Choroid plexus epithelial cell (primary cell): ENCODE measurements at regions not wholly inside any gene's neighbourhood (a gene's known extent, or its start where the extent isn't known, plus 50 kb on each side); places are given as distances from the start of the nearest gene placed in this dataset.

Source experiments
- DNase-seq: peaks from one replicate; pipeline ENCODE4 v3.0.0-alpha.2; 2010; ENCODE audit warnings: low read depth
- H3K4me3 ChIP-seq: 2 replicates; pipeline ENCODE4 v1.5.1; 2011; ENCODE audit warnings: low read depth, mild to moderate bottlenecking, control low read depth, low read length, moderate library complexity
- TF ChIP-seq, protein P1 (sequence below): conservative IDR thresholded peaks from 2 replicates; pipeline ENCODE4 v1.5.1; 2011; ENCODE audit warnings: low read depth, mild to moderate bottlenecking, control low read depth, inconsistent platforms, low read length, moderate library complexity

DNA sequence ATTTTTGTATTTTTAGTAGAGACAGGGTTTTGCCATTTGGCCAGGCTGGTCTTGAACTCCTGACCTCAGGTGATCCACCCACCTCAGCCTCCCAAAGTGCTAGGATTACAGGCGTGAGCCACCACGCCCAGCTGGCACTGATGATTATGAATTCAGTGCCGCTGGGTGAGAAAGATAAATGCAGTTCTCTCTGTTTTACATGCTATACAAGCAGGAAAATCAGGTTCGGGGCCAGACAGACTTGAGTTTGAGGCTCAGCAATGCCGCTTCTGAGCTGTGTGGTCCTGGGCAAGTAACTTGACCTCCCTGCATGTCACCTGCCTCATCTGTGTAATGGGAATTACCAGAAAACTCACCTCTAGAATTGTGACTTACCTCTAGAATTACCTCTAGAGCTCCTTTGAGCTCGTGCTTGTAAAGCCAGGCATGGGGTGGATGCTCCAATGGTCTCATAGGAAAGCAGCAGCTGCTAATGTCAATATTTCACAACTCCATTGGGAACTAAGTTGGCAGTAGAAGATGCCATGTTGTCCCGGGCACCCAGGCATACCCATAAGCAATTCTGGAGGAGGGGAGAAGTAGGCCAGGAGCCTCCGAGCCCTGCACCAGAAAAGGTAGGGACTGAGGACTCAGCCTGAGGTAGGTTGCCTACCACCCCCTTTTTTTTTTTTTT lies 119.8 kb upstream of the SLC25A33 start:
- TF ChIP-seq, protein P1, sequence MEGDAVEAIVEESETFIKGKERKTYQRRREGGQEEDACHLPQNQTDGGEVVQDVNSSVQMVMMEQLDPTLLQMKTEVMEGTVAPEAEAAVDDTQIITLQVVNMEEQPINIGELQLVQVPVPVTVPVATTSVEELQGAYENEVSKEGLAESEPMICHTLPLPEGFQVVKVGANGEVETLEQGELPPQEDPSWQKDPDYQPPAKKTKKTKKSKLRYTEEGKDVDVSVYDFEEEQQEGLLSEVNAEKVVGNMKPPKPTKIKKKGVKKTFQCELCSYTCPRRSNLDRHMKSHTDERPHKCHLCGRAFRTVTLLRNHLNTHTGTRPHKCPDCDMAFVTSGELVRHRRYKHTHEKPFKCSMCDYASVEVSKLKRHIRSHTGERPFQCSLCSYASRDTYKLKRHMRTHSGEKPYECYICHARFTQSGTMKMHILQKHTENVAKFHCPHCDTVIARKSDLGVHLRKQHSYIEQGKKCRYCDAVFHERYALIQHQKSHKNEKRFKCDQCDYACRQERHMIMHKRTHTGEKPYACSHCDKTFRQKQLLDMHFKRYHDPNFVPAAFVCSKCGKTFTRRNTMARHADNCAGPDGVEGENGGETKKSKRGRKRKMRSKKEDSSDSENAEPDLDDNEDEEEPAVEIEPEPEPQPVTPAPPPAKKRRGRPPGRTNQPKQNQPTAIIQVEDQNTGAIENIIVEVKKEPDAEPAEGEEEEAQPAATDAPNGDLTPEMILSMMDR = no peak
- H3K4me3 ChIP-seq = no peak overlapping the region
- no peak for DNase-seq

DNA sequence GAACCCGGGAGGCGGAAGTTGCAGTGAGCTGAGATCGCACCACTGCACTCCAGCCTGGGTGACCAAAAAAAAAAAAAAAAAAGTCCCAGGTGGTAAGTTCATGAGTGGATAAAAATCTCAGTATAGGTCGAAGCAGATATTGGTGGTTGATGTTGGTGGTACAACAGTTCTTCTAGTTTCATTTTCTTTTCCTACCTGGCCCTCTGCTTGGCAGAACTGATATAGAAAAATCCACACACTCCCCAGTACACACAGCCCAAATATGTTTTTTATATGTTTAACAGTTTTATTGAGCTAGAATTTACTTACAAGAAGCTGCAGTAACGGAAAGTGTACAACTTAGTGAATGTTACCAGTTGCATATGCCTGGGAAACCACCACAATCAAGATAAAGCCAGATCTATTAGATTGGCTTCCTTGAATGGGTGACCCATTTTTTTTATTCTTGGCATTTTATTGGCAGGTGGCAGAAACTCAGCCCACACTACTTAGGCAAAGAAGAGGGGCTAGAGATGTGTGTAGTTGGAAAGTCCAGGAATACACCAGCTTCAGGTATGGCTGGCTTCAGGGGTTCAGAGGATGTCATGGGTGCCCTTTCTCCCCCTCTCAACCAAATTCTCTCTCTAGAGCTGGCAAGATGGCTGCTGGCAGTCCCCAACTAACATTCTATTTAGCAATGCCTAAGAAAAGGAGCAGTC lies 118.3 kb upstream of the SLC25A33 start:
- no peak overlapping the region for H3K4me3 ChIP-seq
- no peak for DNase-seq
- TF ChIP-seq, protein P1 = no peak

DNA sequence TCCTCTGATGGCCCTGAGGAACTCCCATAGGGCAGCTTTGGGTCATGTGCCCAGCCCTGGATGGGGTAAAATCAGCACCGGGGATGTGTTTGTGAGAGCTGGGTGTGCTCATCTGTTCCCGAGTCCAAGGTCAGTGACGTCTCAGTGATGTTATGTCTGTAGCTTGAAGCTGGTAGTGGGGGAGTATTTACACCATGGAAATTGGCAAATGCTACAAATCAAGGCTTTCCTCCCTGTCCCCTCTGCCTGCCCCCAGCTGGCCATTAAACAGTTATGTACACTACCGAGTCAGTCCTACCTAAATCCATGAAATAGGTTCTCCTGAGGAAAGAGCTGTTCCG lies 117.8 kb upstream of the SLC25A33 start:
- TF ChIP-seq, protein P1 = no peak
- no peak for DNase-seq
- no peak overlapping the region for H3K4me3 ChIP-seq

DNA sequence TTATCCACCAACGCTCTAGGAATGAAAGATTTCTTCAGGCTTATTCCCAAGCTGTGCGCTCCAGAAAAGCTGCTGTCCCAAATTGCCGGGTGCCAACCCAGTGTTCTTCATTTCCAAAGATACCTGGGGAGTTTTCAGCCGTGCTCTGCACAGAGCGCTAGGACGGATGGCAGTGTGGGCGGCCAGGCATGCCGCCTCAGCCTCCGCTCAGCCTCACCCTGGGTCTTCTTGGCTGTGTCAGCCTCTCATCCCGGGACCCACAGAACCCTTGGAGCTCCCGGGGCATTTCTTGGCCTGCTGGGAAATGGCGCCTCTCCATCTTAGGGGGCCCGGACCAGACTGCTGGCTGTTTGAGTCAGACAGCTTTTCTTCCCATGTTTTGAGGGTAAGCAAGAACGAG lies 116.9 kb upstream of the SLC25A33 start:
- DNase-seq = no peak
- H3K4me3 ChIP-seq = no peak overlapping the region
- TF ChIP-seq, protein P1 = no peak

DNA sequence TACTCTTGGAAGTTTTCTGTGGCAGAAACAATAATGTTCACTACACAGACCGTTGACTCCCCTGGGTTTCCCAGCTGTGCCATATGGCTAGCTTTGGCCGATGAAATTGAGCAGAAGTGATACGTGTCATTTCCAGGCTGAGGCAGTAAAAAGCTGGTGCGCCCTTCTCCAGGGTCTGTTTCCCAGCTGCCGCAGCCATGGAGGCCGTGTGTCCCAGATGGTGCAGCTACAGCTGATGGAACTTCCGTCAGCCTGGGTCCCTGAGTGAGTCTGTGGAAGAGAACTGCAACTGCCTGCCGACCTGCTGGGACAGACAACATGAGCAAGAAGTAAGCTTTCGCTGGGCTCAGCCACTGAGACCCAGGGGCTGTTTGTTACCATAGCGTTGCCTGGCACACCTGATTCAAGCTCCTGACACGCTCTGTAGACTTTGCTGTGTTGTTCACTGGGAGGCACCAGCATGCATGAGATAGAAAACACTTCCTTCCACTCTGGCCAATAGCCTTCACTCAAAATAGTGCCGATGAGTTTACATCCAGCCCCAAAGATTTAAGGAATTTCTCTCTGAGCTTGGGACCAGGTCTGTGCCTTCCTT lies 116.3 kb upstream of the SLC25A33 start:
- no peak for DNase-seq
- H3K4me3 ChIP-seq = no peak overlapping the region
- TF ChIP-seq, protein P1 = no peak

DNA sequence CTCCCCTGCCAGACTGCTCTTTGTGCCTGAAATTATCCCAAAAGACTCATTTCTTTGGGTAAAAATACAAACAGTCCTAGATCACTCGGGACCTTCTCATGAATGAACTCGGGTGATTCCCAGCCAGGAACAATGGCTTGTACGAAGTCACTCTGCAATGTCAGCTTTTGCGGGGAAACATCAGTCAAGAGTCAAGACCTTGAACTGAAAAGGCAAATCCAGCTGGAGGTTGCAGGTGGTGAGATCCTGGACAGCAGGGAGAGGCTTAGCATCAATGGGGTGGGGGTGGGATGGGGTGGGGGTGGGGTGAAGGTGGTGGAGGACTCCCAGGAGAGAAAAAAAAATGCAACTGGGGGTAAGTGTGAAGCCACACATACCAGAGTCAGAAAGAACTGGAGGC lies 115.0 kb upstream of the SLC25A33 start:
- TF ChIP-seq, protein P1 = no peak
- H3K4me3 ChIP-seq = no peak overlapping the region
- DNase-seq = no peak
